BLaER1 treated with 17β-estradiol and CSF1 and Interleukin-3, amounts not matched to agents 10 nM and 100 nM (cell line): ENCODE measurements at regions not wholly inside any gene's neighbourhood (a gene's known extent, or its start where the extent isn't known, plus 50 kb on each side); places are given as distances from the start of the nearest gene placed in this dataset.

Experiments used
- H3K27ac ChIP-seq, 11 experiments: shearing (Covaris generic); formaldehyde crosslinking; 2 replicates each; pipeline ENCODE4 v1.8.1; 2022
- H3K27me3 ChIP-seq, 11 experiments: shearing (Covaris generic); formaldehyde crosslinking; 2 replicates each; pipeline ENCODE4 v1.8.1; 2022
- H3K36me3 ChIP-seq, 11 experiments: shearing (Covaris generic); formaldehyde crosslinking; 2 replicates each; pipeline ENCODE4 v1.8.1; 2022
- H3K4me1 ChIP-seq, 10 experiments: shearing (Covaris generic); formaldehyde crosslinking; 2 replicates each; pipeline ENCODE4 v1.8.1; 2022
- H3K4me2 ChIP-seq, 11 experiments: shearing (Covaris generic); formaldehyde crosslinking; 2 replicates each; pipeline ENCODE4 v1.8.1; 2022
- H3K4me3 ChIP-seq, 10 experiments: shearing (Covaris generic); formaldehyde crosslinking; 2 replicates each; pipeline ENCODE4 v1.8.1; 2022
- H3K9ac ChIP-seq, 11 experiments: shearing (Covaris generic); formaldehyde crosslinking; 2 replicates each; pipeline ENCODE4 v1.8.1; 2022
- H3K9me3 ChIP-seq, 11 experiments: shearing (Covaris generic); formaldehyde crosslinking; replicated peaks in 1 of 11; 2 replicates each; pipeline ENCODE4 v1.8.1; 2022
- H4K20me1 ChIP-seq, 11 experiments: shearing (Covaris generic); formaldehyde crosslinking; 2 replicates each; pipeline ENCODE4 v1.8.1; 2022
- Cebpa-rat ChIP-seq, 11 experiments: shearing (Covaris generic); IDR thresholded peaks; 2 replicates each; pipeline ENCODE4 v1.8.1; 2022

DNA sequence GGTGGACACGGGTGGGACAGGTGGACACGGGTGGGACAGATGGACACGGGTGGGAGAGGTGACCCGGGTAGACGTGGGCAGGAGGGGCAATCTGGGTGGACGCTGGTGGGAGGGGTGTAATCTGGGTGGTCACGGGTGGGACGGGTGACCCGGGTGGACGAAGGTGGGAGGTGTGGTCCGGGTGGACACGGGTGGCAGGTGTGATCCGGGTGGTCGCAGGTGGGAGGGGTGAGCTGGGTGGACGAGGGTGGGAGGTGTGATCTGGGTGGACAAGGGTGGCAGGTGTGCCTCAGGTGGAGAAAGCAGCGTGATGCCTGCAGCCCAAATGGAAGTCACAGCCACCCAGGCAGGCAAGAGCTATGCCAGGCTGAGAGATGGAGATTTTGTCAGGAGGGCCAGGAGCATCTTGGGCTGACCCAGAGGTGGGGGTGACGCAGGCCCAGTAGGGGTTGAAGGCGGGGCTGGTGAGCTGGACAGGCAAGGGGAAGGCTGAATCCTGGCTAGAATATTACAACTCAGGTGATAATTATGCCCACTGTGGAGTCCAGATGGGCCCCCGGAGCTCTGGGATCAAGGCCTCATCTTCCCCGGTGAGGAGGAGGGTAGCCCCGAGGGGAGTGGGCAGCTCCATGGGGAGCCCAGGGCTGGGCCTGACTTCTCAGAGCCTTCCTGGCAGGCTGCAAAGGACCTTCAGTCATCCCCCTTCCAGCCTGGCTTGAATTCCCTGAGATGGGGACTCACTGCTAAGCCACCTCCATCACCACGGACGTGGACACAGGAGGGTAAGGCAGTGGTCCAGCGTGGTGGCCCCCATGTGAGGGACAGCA lies 100.0 kb downstream of the ADRA2C start:
- no peak overlapping the region for H3K27ac ChIP-seq
- no peaks in the 10 kb centered on the region for H3K36me3 ChIP-seq
- no peak for TF ChIP-seq Cebpa-rat (IDR thresholded peaks at IDR 0.05)
- H3K4me3 ChIP-seq, result no peak overlapping the region
- no peak overlapping the region for H3K9ac ChIP-seq
- peaks cover 0 to 11% (median 5%) of the 10 kb centered on the region in 11 experiments; a peak in 13 of 22 replicates for H3K9me3 ChIP-seq
- peaks cover 0 to 35% (median 0%) of the 10 kb centered on the region in 11 experiments; a peak in 6 of 22 replicates for H4K20me1 ChIP-seq
- H3K4me1 ChIP-seq, result peaks cover 10 to 53% (median 32%) of the 10 kb centered on the region in 10 experiments
- H3K4me2 ChIP-seq, result peak overlapping the region in 3 of 11 experiments; percentile 8 to 16 (median 10); a peak in 1 of 22 replicates
- peaks cover 3 to 15% (median 5%) of the 10 kb centered on the region in 11 experiments; a peak in 18 of 22 replicates for H3K27me3 ChIP-seq

GRCh38 chr4:3866813-3867129 lies 100.6 kb downstream of the ADRA2C start:
- Histone ChIP-seq H3K27ac (no peak overlapping the region), H3K36me3 (no peaks in the 10 kb centered on the region), H3K4me1 (peaks cover 13 to 53% (median 36%) of the 10 kb centered on the region in 10 experiments), H3K27me3 (peaks cover 6 to 21% (median 9%) of the 10 kb centered on the region in 11 experiments; a peak in 19 of 22 replicates), H3K9me3 (peaks cover 0 to 11% (median 5%) of the 10 kb centered on the region in 11 experiments; a peak in 13 of 22 replicates), H3K4me3 (no peak overlapping the region), H3K9ac (no peak overlapping the region), H3K4me2 (peak overlapping the region in 3 of 11 experiments; percentile 8 to 16 (median 10); a peak in 1 of 22 replicates), H4K20me1 (peaks cover 0 to 34% (median 0%) of the 10 kb centered on the region in 11 experiments; a peak in 7 of 22 replicates)
- TF ChIP-seq Cebpa-rat (IDR thresholded peaks at IDR 0.05), result no peak

- Histone ChIP-seq H3K4me2 (peak overlapping the region in 7 of 11 experiments; percentile 13 to 57 (median 47); a peak in 8 of 22 replicates), H3K9me3 (peaks cover 0 to 11% (median 5%) of the 10 kb centered on the region in 11 experiments; a peak in 13 of 22 replicates), H3K27ac (no peak overlapping the region), H4K20me1 (peaks cover 0 to 40% (median 0%) of the 10 kb centered on the region in 11 experiments; a peak in 7 of 22 replicates), H3K4me1 (peaks cover 15 to 53% (median 37%) of the 10 kb centered on the region in 10 experiments), H3K9ac (no peak overlapping the region), H3K4me3 (no peak overlapping the region), H3K36me3 (no peaks in the 10 kb centered on the region), H3K27me3 (peaks cover 14 to 28% (median 17%) of the 10 kb centered on the region in 11 experiments)
- no peak for TF ChIP-seq Cebpa-rat (IDR thresholded peaks at IDR 0.05)
Observed at GRCh38 chr4:3867403-3868100, 101.4 kb downstream of the ADRA2C start.

GRCh38 chr4:3868211-3869173 lies 102.3 kb downstream of the ADRA2C start:
- no peak overlapping the region for H3K4me3 ChIP-seq
- H3K27ac ChIP-seq, result no peak overlapping the region
- no peak for TF ChIP-seq Cebpa-rat (IDR thresholded peaks at IDR 0.05)
- peak overlapping the region in 8 of 11 experiments; percentile 13 to 57 (median 44); a peak in 11 of 22 replicates for H3K4me2 ChIP-seq
- H3K27me3 ChIP-seq, result peaks cover 18 to 38% (median 23%) of the 10 kb centered on the region in 11 experiments
- H3K9ac ChIP-seq, result no peak overlapping the region
- H3K9me3 ChIP-seq, result peaks cover 0 to 11% (median 5%) of the 10 kb centered on the region in 11 experiments; a peak in 13 of 22 replicates
- peaks cover 10 to 53% (median 37%) of the 10 kb centered on the region in 10 experiments for H3K4me1 ChIP-seq
- no peaks in the 10 kb centered on the region for H3K36me3 ChIP-seq
- H4K20me1 ChIP-seq, result peaks cover 0 to 45% (median 0%) of the 10 kb centered on the region in 11 experiments; a peak in 7 of 22 replicates

DNA sequence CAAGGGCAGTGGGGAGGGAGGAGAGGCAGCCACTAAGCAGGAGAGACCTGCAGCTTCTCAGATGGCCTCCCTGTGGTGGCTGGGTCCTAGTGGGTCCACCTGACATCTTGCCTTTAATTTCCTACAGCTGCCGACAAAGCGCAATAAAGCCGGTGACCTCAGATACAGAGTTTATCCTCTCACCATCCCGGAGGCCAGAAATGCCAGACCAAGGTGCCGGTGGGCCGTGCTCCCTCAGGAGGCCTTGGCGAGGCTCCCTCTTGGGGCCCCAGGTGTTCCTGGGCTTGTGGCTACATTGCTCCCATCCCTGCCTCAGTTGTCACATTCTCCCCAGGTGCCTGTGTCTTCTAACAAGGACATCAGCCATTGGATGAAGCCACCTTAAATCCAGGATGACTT lies 103.0 kb downstream of the ADRA2C start:
- Histone ChIP-seq H3K27ac (no peak overlapping the region), H3K27me3 (peaks cover 18 to 40% (median 23%) of the 10 kb centered on the region in 11 experiments), H4K20me1 (peaks cover 0 to 42% (median 0%) of the 10 kb centered on the region in 11 experiments; a peak in 7 of 22 replicates), H3K36me3 (no peaks in the 10 kb centered on the region), H3K4me2 (no peak overlapping the region), H3K9ac (no peak overlapping the region), H3K9me3 (peaks cover 0 to 11% (median 5%) of the 10 kb centered on the region in 11 experiments; a peak in 13 of 22 replicates), H3K4me3 (no peak overlapping the region), H3K4me1 (peaks cover 10 to 53% (median 37%) of the 10 kb centered on the region in 10 experiments)
- TF ChIP-seq Cebpa-rat (IDR thresholded peaks at IDR 0.05), result no peak

DNA sequence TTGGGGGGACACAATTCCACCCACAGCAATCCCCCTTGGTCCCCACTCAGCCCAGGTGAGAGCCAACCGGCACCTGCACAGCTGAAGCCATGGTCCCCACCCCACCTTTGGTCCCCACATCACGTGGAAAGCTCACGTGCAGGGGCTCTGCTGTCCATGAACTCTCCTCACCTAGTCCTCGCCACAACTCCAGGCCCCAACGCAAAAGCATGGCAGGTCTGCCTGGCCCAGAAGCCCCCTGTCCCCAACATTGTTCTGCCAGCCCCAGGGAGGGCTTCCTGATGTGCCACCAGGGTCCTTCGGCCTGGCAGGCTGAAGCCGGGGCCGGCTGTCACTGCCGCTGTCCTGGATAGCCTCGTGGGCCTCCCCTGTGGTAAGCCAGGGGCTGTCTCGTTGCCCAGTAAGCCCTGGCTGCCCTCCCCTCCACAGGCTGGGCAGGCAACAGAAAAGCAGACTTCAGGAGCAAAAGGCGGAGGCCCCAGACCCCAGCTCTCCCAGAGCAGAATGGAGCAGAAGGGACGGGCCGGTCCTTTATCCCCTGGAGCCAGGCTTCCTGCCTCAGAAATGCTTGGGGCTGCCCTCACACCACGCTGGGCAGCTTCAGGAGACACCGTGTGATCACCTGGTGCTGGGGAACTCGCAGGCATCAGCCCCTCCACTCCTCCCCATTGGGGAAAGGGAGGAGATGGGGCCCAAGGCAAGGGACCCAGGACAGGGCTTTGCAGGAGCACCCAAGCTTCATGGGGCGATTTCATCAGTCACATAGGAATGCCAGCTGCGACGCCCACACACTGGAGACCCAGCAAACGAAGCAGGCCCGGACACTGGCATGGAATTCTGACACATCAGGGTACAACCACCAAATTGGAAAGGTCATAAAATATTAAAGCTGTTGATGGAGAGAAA lies 103.7 kb downstream of the ADRA2C start:
- no peak overlapping the region for H3K4me3 ChIP-seq
- no peak for TF ChIP-seq Cebpa-rat (IDR thresholded peaks at IDR 0.05)
- no peak overlapping the region for H3K9ac ChIP-seq
- no peaks in the 10 kb centered on the region for H3K36me3 ChIP-seq
- peaks cover 0 to 11% (median 5%) of the 10 kb centered on the region in 11 experiments; a peak in 13 of 22 replicates for H3K9me3 ChIP-seq
- H3K27me3 ChIP-seq, result peaks cover 18 to 41% (median 23%) of the 10 kb centered on the region in 11 experiments
- H3K4me1 ChIP-seq, result peaks cover 10 to 56% (median 41%) of the 10 kb centered on the region in 10 experiments
- no peak overlapping the region for H3K4me2 ChIP-seq
- no peak overlapping the region for H3K27ac ChIP-seq
- H4K20me1 ChIP-seq, result peaks cover 0 to 39% (median 0%) of the 10 kb centered on the region in 11 experiments; a peak in 7 of 22 replicates

DNA sequence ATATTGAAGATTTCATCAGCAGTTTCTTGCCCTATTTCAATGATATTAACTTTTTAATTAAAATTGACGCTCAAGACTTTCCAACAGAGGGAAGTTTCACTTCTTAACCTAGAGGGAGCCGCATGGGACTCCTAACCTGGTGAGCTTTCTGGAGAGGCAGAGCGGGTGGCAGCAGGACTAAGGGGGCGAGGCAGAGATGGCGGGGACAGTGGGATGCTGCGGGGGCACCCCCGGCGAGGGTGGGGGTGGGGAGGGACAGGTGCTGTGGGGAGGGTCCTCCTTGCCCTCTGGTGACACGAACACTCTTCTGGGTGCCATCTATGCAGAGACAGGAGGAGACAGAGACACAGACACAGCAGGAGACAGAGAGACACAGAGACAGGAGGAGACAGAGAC lies 104.4 kb downstream of the ADRA2C start:
- H3K27me3 ChIP-seq, result peaks cover 18 to 41% (median 23%) of the 10 kb centered on the region in 11 experiments
- no peaks in the 10 kb centered on the region for H3K36me3 ChIP-seq
- no peak overlapping the region for H3K4me3 ChIP-seq
- H3K4me1 ChIP-seq, result peaks cover 10 to 63% (median 48%) of the 10 kb centered on the region in 10 experiments
- H4K20me1 ChIP-seq, result peaks cover 0 to 39% (median 0%) of the 10 kb centered on the region in 11 experiments; a peak in 7 of 22 replicates
- H3K9me3 ChIP-seq, result peaks cover 0 to 12% (median 5%) of the 10 kb centered on the region in 11 experiments; a peak in 13 of 22 replicates
- H3K27ac ChIP-seq, result no peak overlapping the region
- TF ChIP-seq Cebpa-rat (IDR thresholded peaks at IDR 0.05), result no peak
- H3K9ac ChIP-seq, result no peak overlapping the region
- peak overlapping the region in 2 of 11 experiments; percentile 94 to 96; a peak in 3 of 22 replicates for H3K4me2 ChIP-seq
